ENCODE measurements at regions not wholly inside any gene's neighbourhood (a gene's known extent, or its start where the extent isn't known, plus 50 kb on each side); places are given as distances from the start of the nearest gene placed in this dataset.

- intact Hi-C loops (cut with micrococcal nuclease; ENCODE audit: unreplicated experiment) (no loop called here), in situ Hi-C loops (cut with HindIII; ENCODE audit: extremely low pct_ligation_motif_present, low pct_unique_long_range_greater_than_20kb) (no loop called here)
- Histone ChIP-seq H3K27ac (ENCODE audit: extremely low read length, insufficient read depth, low read length) (no peak overlapping the region), H3K4me2 (ENCODE audit: low read depth, low read length) (no peak overlapping the region), H2AFZ (ENCODE audit: low read length) (no peak overlapping the region), H3K9me3 (ENCODE audit: low read length) (no peaks in the 10 kb centered on the region), H3K27me3 (ENCODE audit: control insufficient read depth in 1 of 2, insufficient read depth in 2 of 2, low read length in 2 of 2) (no peaks in the 10 kb centered on the region), H3K36me3 (replicated peaks in 1 of 2; ENCODE audit: control insufficient read depth in 1 of 2, insufficient read depth in 2 of 2, low read length in 2 of 2) (no peaks in the 10 kb centered on the region), H3K9ac (ENCODE audit: insufficient read depth, low read depth, low read length) (no peak overlapping the region), H3K4me1 (ENCODE audit: insufficient read depth, low read length) (no peaks in the 10 kb centered on the region), H4K20me1 (ENCODE audit: insufficient read depth, low read length) (no peaks in the 10 kb centered on the region), H3K79me2 (ENCODE audit: insufficient read depth, low read length) (no peaks in the 10 kb centered on the region), H3K4me3 (replicated peaks in 1 of 3; ENCODE audit: insufficient read depth in 1 of 3, low read depth in 2 of 3, low read length in 3 of 3) (no peak overlapping the region)
- ChIA-PET CTCF (ENCODE audit: low intra/inter-chr PET ratio, low total read pairs) (no interaction called here), POLR2A (no interaction called here)
- DNase-seq (ENCODE audit: low spot score): no peak
- WGBS (ENCODE audit: low lambda C conversion rate): 7% methylated on average over 3 of the region's 3 CpGs
- no peak for TF ChIP-seq ZNF616 (CRISPR knock-in tag; IDR thresholded peaks at IDR 0.05; ENCODE audit: low read depth)
- no peak for TF ChIP-seq ZFP41 (CRISPR knock-in tag; IDR thresholded peaks at IDR 0.05; ENCODE audit: borderline replicate concordance)
- no peak for TF ChIP-seq SRSF4 (IDR thresholded peaks at IDR 0.05; ENCODE audit: low read depth, low read length, poor library complexity, severe bottlenecking)
- TF ChIP-seq LRRFIP1 (CRISPR knock-in tag; conservative IDR thresholded peaks at IDR 0.05): no peak
- no peak for TF ChIP-seq ZSCAN31 (CRISPR knock-in tag; IDR thresholded peaks at IDR 0.05; ENCODE audit: low read depth)
- TF ChIP-seq DR1 (CRISPR knock-in tag; IDR thresholded peaks at IDR 0.05): no peak
- TF ChIP-seq ZFAT (CRISPR knock-in tag; conservative IDR thresholded peaks at IDR 0.05): no peak
- no peak for TF ChIP-seq ZNF354B (CRISPR knock-in tag; IDR thresholded peaks at IDR 0.05)
- no peak for TF ChIP-seq XBP1 (CRISPR knock-in tag; IDR thresholded peaks at IDR 0.05)
- no peak for TF ChIP-seq ZFP82 (CRISPR knock-in tag; IDR thresholded peaks at IDR 0.05; ENCODE audit: borderline replicate concordance)
- no peak for TF ChIP-seq RCOR2 (CRISPR knock-in tag; IDR thresholded peaks at IDR 0.05)
- TF ChIP-seq HOXA5 (CRISPR knock-in tag; IDR thresholded peaks at IDR 0.05): no peak
- TF ChIP-seq ZNF512B (CRISPR knock-in tag; IDR thresholded peaks at IDR 0.05; ENCODE audit: borderline replicate concordance): no peak
- TF ChIP-seq SNAPC4 (CRISPR knock-in tag; IDR thresholded peaks at IDR 0.05): no peak
- no peak for TF ChIP-seq CCAR2 (optimal IDR thresholded peaks at IDR 0.05; ENCODE audit: low read depth, low read length)
- no peak for FAIRE-seq
- no TSS peak for BruUV-seq (replicated peaks)
- no peak for ATAC-seq
These were observed 59.1 kb downstream of the TEX13C start for GRCh38 chrX:125378770-125379169.
